ENCODE measurements at regions not wholly inside any gene's neighbourhood (a gene's known extent, or its start where the extent isn't known, plus 50 kb on each side); places are given as distances from the start of the nearest gene placed in this dataset.

DNA sequence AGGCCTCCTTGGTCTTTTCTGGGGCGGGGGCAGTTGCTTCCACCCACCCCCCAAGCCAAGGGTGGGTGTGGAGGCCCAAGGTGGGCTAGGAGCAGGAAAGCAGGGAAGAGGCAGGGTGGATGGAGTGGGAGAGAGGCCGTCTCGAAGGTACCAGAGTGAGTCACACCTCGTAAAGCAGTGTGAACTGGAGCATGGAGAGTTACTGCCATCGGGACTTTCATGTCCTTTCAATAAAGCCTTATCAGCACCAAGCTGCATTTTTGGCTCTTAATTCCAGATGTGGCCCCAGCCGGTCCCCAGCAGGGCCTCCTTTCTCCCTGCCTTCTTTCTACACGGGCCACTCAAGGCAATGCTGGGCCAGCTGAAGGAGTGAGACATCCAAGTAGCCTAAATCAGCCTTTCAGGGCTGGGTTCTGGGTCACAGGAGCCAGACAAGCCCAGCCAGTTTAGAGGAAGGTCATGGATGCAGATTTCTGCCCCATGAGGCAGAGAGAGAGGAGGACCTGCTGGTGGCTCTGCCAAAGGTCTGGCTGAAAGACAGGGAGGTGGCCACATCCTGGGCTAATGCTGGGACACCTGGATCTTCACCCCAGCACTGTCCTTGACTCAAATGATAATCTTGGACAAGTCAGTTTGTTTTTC, 59.0 kb upstream of the CD82 start:
- TF ChIP-seq, protein P1, sequence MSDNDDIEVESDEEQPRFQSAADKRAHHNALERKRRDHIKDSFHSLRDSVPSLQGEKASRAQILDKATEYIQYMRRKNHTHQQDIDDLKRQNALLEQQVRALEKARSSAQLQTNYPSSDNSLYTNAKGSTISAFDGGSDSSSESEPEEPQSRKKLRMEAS (IDR thresholded peaks at IDR 0.05; ENCODE audit: low read depth, low read length), result no peak
- TF ChIP-seq POLR2A (IDR thresholded peaks at IDR 0.05; ENCODE audit: low read depth, low read length) (no peak), EP300 (IDR thresholded peaks at IDR 0.05; ENCODE audit: borderline replicate concordance in 1 of 2, control insufficient read depth in 1 of 2, low read depth in 2 of 2, low read length in 2 of 2) (no peak), TCF12 (IDR thresholded peaks at IDR 0.05; ENCODE audit: low read depth, low read length) (no peak), CREM (IDR thresholded peaks at IDR 0.05; ENCODE audit: low read depth) (no peak), RCOR1 (conservative IDR thresholded peaks at IDR 0.05; ENCODE audit: low read depth, low read length) (no peak)
- TF ChIP-seq, protein P2, sequence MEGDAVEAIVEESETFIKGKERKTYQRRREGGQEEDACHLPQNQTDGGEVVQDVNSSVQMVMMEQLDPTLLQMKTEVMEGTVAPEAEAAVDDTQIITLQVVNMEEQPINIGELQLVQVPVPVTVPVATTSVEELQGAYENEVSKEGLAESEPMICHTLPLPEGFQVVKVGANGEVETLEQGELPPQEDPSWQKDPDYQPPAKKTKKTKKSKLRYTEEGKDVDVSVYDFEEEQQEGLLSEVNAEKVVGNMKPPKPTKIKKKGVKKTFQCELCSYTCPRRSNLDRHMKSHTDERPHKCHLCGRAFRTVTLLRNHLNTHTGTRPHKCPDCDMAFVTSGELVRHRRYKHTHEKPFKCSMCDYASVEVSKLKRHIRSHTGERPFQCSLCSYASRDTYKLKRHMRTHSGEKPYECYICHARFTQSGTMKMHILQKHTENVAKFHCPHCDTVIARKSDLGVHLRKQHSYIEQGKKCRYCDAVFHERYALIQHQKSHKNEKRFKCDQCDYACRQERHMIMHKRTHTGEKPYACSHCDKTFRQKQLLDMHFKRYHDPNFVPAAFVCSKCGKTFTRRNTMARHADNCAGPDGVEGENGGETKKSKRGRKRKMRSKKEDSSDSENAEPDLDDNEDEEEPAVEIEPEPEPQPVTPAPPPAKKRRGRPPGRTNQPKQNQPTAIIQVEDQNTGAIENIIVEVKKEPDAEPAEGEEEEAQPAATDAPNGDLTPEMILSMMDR (IDR thresholded peaks at IDR 0.05 in 2 of 3, conservative IDR thresholded peaks at IDR 0.05 in 1 of 3; ENCODE audit: control insufficient read depth in 2 of 3, extremely low read depth in 1 of 3, insufficient read depth in 1 of 3, low read depth in 3 of 3, low read length in 3 of 3), result no peak

All from GM12878 (cell line).